Activated naive CD4-positive, alpha-beta T cell treated with anti-CD3 and anti-CD28 coated beads for 36 hours (primary cell): ENCODE measurements at regions not wholly inside any gene's neighbourhood (a gene's known extent, or its start where the extent isn't known, plus 50 kb on each side); places are given as distances from the start of the nearest gene placed in this dataset.
"Not testable (repeated sequence)": the region's sequence is repeated elsewhere in the genome, so short reads cannot be mapped to it uniquely, and the experiment has no call there.

Experiments
- CTCF ChIA-PET: fragments of 350-600 bp; sonication (Branson Sonifier 250); formaldehyde crosslinking; loops from one replicate; lab custom pipeline; 2021; ENCODE audit warnings: antibody characterized with exemption; lab: Charles Lee
- DNase-seq: peaks from one replicate; pipeline ENCODE4 v3.0.0-alpha.2; 2020
- H3K27ac Mint-ChIP-seq: one replicate; pipeline ENCODE4 v1.8.0; 2021; ENCODE audit warnings: mild to moderate bottlenecking, mixed read lengths
- H3K27me3 Mint-ChIP-seq: one replicate; pipeline ENCODE4 v1.8.0; 2021; ENCODE audit warnings: low read depth, mixed read lengths
- H3K36me3 Mint-ChIP-seq: one replicate; pipeline ENCODE4 v1.8.0; 2021; ENCODE audit warnings: low read depth, mixed read lengths
- H3K4me1 Mint-ChIP-seq: one replicate; pipeline ENCODE4 v1.8.0; 2021; ENCODE audit warnings: low read depth, mixed read lengths
- H3K4me3 Mint-ChIP-seq: one replicate; pipeline ENCODE4 v1.8.0; 2021; ENCODE audit warnings: mild to moderate bottlenecking, moderate library complexity, mixed read lengths
- H3K9me3 Mint-ChIP-seq: one replicate; pipeline ENCODE4 v1.8.0; 2021; ENCODE audit warnings: mixed read lengths
- intact Hi-C: fragments of 100-400 bp; cut with micrococcal nuclease; formaldehyde crosslinking; loops from one replicate; pipeline ENCODE4 v1.15.1; 2023

- no peak overlapping the region for H3K4me3 Mint-ChIP-seq
- H3K27me3 Mint-ChIP-seq: peaks cover 6% of the 10 kb centered on the region
- H3K9me3 Mint-ChIP-seq: peaks cover 30% of the 10 kb centered on the region
- no peaks in the 10 kb centered on the region for H3K4me1 Mint-ChIP-seq
- CTCF ChIA-PET: no interaction called here
- no peak overlapping the region for H3K27ac Mint-ChIP-seq
- intact Hi-C loops: no loop called here
- H3K36me3 Mint-ChIP-seq: peaks cover 5% of the 10 kb centered on the region
- no peak for DNase-seq
Measured at GRCh38 chr6:169093770-169094551, 159.7 kb downstream of the THBS2 start.

GRCh38 chr6:169093066-169093723, 160.5 kb downstream of the THBS2 start:
- Mint-ChIP-seq H3K4me1 (no peaks in the 10 kb centered on the region), H3K36me3 (peaks cover 5% of the 10 kb centered on the region), H3K9me3 (peaks cover 34% of the 10 kb centered on the region), H3K27me3 (peaks cover 6% of the 10 kb centered on the region), H3K27ac (no peak overlapping the region), H3K4me3 (no peak overlapping the region)
- intact Hi-C loops: no loop called here
- DNase-seq: no peak
- CTCF ChIA-PET: no interaction called here

- Mint-ChIP-seq H3K9me3 (peaks cover 34% of the 10 kb centered on the region), H3K27ac (no peak overlapping the region), H3K27me3 (peaks cover 3% of the 10 kb centered on the region), H3K4me3 (no peak overlapping the region), H3K36me3 (peaks cover 5% of the 10 kb centered on the region), H3K4me1 (no peaks in the 10 kb centered on the region)
- no peak for DNase-seq
- CTCF ChIA-PET: no interaction called here
- intact Hi-C loops: no loop called here
Measured at GRCh38 chr6:169092375-169092774, 161.3 kb downstream of the THBS2 start.

GRCh38 chr6:169090514-169091127, 163.0 kb downstream of the THBS2 start:
- H3K36me3 Mint-ChIP-seq, H3K4me1 Mint-ChIP-seq, CTCF ChIA-PET, H3K4me3 Mint-ChIP-seq, H3K27ac Mint-ChIP-seq, intact Hi-C loops, DNase-seq, H3K27me3 Mint-ChIP-seq: not testable (repeated sequence)
- H3K9me3 Mint-ChIP-seq: peaks cover 34% of the 10 kb centered on the region

- intact Hi-C loops: no loop called here
- no peak for DNase-seq
- no peak overlapping the region for H3K4me3 Mint-ChIP-seq
- peaks cover 34% of the 10 kb centered on the region for H3K9me3 Mint-ChIP-seq
- H3K27ac Mint-ChIP-seq: no peak overlapping the region
- no peaks in the 10 kb centered on the region for H3K4me1 Mint-ChIP-seq
- no peaks in the 10 kb centered on the region for H3K27me3 Mint-ChIP-seq
- CTCF ChIA-PET: no interaction called here
- H3K36me3 Mint-ChIP-seq: peaks cover 5% of the 10 kb centered on the region
Measured at GRCh38 chr6:169088762-169089161, 164.9 kb downstream of the THBS2 start.

GRCh38 chr6:169087443-169088041, 166.1 kb downstream of the THBS2 start:
- no peaks in the 10 kb centered on the region for H3K27me3 Mint-ChIP-seq
- intact Hi-C loops: no loop called here
- H3K36me3 Mint-ChIP-seq: peaks cover 5% of the 10 kb centered on the region
- H3K27ac Mint-ChIP-seq: no peak overlapping the region
- CTCF ChIA-PET: interaction anchor here (0.6 kb wide), 1 partner anchor 10 kb away, joined by 3 read pairs; no protein-coding TSS in a partner anchor
- H3K4me3 Mint-ChIP-seq: no peak overlapping the region
- no peaks in the 10 kb centered on the region for H3K4me1 Mint-ChIP-seq
- H3K9me3 Mint-ChIP-seq: peaks cover 33% of the 10 kb centered on the region
- no peak for DNase-seq

- intact Hi-C loops, H3K27ac Mint-ChIP-seq, H3K4me1 Mint-ChIP-seq, H3K27me3 Mint-ChIP-seq, H3K36me3 Mint-ChIP-seq, DNase-seq, H3K4me3 Mint-ChIP-seq: not testable (repeated sequence)
- H3K9me3 Mint-ChIP-seq: peaks cover 25% of the 10 kb centered on the region
- CTCF ChIA-PET: interaction anchor here (0.6 kb wide), 1 partner anchor 11 kb away, joined by 3 read pairs; no protein-coding TSS in a partner anchor
Measured at GRCh38 chr6:169086616-169087015, 167.0 kb downstream of the THBS2 start.

GRCh38 chr6:169086020-169086419, 167.6 kb downstream of the THBS2 start:
- CTCF ChIA-PET: no interaction called here
- no peaks in the 10 kb centered on the region for H3K4me1 Mint-ChIP-seq
- no peak overlapping the region for H3K27ac Mint-ChIP-seq
- H3K36me3 Mint-ChIP-seq: peaks cover 5% of the 10 kb centered on the region
- no peaks in the 10 kb centered on the region for H3K27me3 Mint-ChIP-seq
- no peak overlapping the region for H3K4me3 Mint-ChIP-seq
- peaks cover 21% of the 10 kb centered on the region for H3K9me3 Mint-ChIP-seq
- intact Hi-C loops: no loop called here
- no peak for DNase-seq

- peaks cover 15% of the 10 kb centered on the region for H3K9me3 Mint-ChIP-seq
- H3K4me1 Mint-ChIP-seq: no peaks in the 10 kb centered on the region
Measured at GRCh38 chr6:169085466-169085865, 168.2 kb downstream of the THBS2 start.

GRCh38 chr6:169084557-169084956, 169.1 kb downstream of the THBS2 start:
- H3K9me3 Mint-ChIP-seq, intact Hi-C loops, CTCF ChIA-PET, DNase-seq, H3K27ac Mint-ChIP-seq, H3K36me3 Mint-ChIP-seq, H3K4me1 Mint-ChIP-seq, H3K27me3 Mint-ChIP-seq, H3K4me3 Mint-ChIP-seq: not testable (repeated sequence)

More at GRCh38 chr6:169085466-169085865, 168.2 kb downstream of the THBS2 start:
- Mint-ChIP-seq H3K27ac (no peak overlapping the region), H3K36me3 (peaks cover 5% of the 10 kb centered on the region), H3K27me3 (no peaks in the 10 kb centered on the region), H3K4me3 (no peak overlapping the region)
- no peak for DNase-seq
- intact Hi-C loops: no loop called here
- CTCF ChIA-PET: no interaction called here

- no peak for DNase-seq
- H3K27me3 Mint-ChIP-seq: no peaks in the 10 kb centered on the region
- H3K36me3 Mint-ChIP-seq: no peaks in the 10 kb centered on the region
- H3K4me3 Mint-ChIP-seq: no peak overlapping the region
- H3K27ac Mint-ChIP-seq: no peak overlapping the region
- CTCF ChIA-PET: no interaction called here
- H3K4me1 Mint-ChIP-seq: no peaks in the 10 kb centered on the region
- H3K9me3 Mint-ChIP-seq: peaks cover 5% of the 10 kb centered on the region
- intact Hi-C loops: no loop called here
Measured at GRCh38 chr6:169084067-169084466, 169.6 kb downstream of the THBS2 start.

GRCh38 chr6:169083508-169083874, 170.2 kb downstream of the THBS2 start:
- H3K4me1 Mint-ChIP-seq: no peaks in the 10 kb centered on the region
- DNase-seq: no peak
- H3K36me3 Mint-ChIP-seq: no peaks in the 10 kb centered on the region
- no peaks in the 10 kb centered on the region for H3K27me3 Mint-ChIP-seq
- no peak overlapping the region for H3K27ac Mint-ChIP-seq
- CTCF ChIA-PET: no interaction called here
- H3K9me3 Mint-ChIP-seq: peaks cover 2% of the 10 kb centered on the region
- no peak overlapping the region for H3K4me3 Mint-ChIP-seq
- intact Hi-C loops: no loop called here
